ENCODE measurements at regions not wholly inside any gene's neighbourhood (a gene's known extent, or its start where the extent isn't known, plus 50 kb on each side); places are given as distances from the start of the nearest gene placed in this dataset.

DNA sequence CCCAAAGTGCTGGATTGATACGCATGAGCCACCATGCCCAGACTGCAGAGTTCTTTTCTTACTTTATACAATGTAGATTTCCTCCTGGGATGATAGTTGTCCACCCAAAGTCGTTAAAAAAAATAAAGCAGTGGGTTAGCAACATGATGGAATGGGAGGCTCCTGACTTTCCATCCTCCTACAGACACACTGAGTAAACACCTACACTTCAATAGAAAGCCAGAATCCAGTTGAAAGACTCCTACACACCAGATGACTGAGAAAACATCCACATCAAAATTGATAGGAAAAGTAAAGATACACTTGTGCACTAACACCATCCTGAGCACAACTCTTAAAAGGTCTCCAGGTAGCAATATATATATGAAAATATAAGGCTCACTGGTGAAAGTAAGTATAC is 95.0 kb upstream of the TUT7 start:
- Histone ChIP-seq H3K27me3 (ENCODE audit: control insufficient read depth in 2 of 2, insufficient read depth in 2 of 2, low read length in 2 of 2) (no peaks in the 10 kb centered on the region), H2AFZ (ENCODE audit: low read depth, low read length) (no peak overlapping the region), H3K27ac (ENCODE audit: extremely low read depth, low read depth, low read length) (no peak overlapping the region), H3K79me2 (ENCODE audit: control insufficient read depth, insufficient read depth, low read length) (no peaks in the 10 kb centered on the region), H3K9me3 (replicated peaks; ENCODE audit: control insufficient read depth, insufficient read depth, low read depth, low read length) (no peaks in the 10 kb centered on the region), H3K9ac (ENCODE audit: insufficient read depth in 1 of 2, low read depth in 2 of 2, low read length in 2 of 2) (no peak overlapping the region), H3K9me1 (ENCODE audit: control insufficient read depth, insufficient read depth, low read length) (no peaks in the 10 kb centered on the region), H3K36me3 (ENCODE audit: control insufficient read depth, insufficient read depth, low read length) (no peaks in the 10 kb centered on the region), H3K4me2 (ENCODE audit: insufficient read depth, low read length) (no peak overlapping the region), H3K4me3 (no peak overlapping the region), H3K4me1 (replicated peaks in 1 of 2; ENCODE audit: control insufficient read depth in 2 of 2, insufficient read depth in 2 of 2, low read length in 2 of 2) (no peaks in the 10 kb centered on the region), H4K20me1 (replicated peaks; ENCODE audit: control insufficient read depth, insufficient read depth, low read length) (no peaks in the 10 kb centered on the region)
- ChIA-PET CTCF (ENCODE audit: low intra/inter-chr PET ratio) (no interaction called here), POLR2A (no interaction called here)
- BruUV-seq (replicated peaks), result no TSS peak
- DNase-seq (ENCODE audit: extremely low read depth in 1 of 4, low spot score in 3 of 4) (no peak), ATAC-seq (no peak), FAIRE-seq (no peak)
- TF ChIP-seq, protein P1, sequence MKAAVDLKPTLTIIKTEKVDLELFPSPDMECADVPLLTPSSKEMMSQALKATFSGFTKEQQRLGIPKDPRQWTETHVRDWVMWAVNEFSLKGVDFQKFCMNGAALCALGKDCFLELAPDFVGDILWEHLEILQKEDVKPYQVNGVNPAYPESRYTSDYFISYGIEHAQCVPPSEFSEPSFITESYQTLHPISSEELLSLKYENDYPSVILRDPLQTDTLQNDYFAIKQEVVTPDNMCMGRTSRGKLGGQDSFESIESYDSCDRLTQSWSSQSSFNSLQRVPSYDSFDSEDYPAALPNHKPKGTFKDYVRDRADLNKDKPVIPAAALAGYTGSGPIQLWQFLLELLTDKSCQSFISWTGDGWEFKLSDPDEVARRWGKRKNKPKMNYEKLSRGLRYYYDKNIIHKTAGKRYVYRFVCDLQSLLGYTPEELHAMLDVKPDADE (conservative IDR thresholded peaks at IDR 0.05; ENCODE audit: control insufficient read depth, low read depth, low read length), result no peak
- no peak for TF ChIP-seq XRCC5 (IDR thresholded peaks at IDR 0.05; ENCODE audit: low read depth, low read length)
- TF ChIP-seq ZNF436 (CRISPR knock-in tag; IDR thresholded peaks at IDR 0.05), result no peak
- 0% methylated on average over 1 of the region's 2 CpGs for WGBS (ENCODE audit: insufficient coverage, low coverage, missing lambda C conversion rate)
- intact Hi-C loops (cut with micrococcal nuclease), result no loop called here
- in situ Hi-C loops (cut with MboI), result loop anchor here (25.0 kb wide), 1 partner anchor 1213 kb away; no protein-coding TSS in a partner anchor

DNA sequence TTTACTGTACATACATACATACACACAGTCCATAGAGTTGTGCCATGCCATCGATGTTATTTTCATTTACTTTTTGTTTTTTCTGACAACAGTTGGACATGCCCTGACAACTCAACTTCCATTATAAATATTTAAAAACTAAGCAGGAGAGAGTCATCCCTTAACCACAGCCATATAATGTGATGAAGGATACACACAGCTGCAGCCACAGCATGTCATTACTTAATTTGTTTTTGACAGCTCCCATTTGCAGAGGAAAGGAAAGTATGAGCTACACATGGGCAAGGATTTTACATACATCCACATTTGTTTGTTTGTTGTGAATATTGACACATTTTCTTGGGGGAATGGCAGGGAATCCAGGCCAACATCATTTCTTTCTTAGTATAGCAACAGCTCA is 91.5 kb upstream of the TUT7 start:
- 0% methylated on average over 1 of the region's 1 CpG for WGBS (ENCODE audit: insufficient coverage, low coverage, missing lambda C conversion rate)
- H3K4me1 ChIP-seq (replicated peaks in 1 of 2; ENCODE audit: control insufficient read depth in 2 of 2, insufficient read depth in 2 of 2, low read length in 2 of 2), result no peaks in the 10 kb centered on the region
- H3K4me3 ChIP-seq, result no peak overlapping the region
- FAIRE-seq (no peak), ATAC-seq (no peak), DNase-seq (ENCODE audit: extremely low read depth in 1 of 4, low spot score in 3 of 4) (no peak)
- no peaks in the 10 kb centered on the region for H3K9me3 ChIP-seq (replicated peaks; ENCODE audit: control insufficient read depth, insufficient read depth, low read depth, low read length)
- no peak overlapping the region for H2AFZ ChIP-seq (ENCODE audit: low read depth, low read length)
- no peaks in the 10 kb centered on the region for H3K9me1 ChIP-seq (ENCODE audit: control insufficient read depth, insufficient read depth, low read length)
- in situ Hi-C loops (cut with MboI) (loop anchor here (25.0 kb wide), 1 partner anchor 1217 kb away; no protein-coding TSS in a partner anchor), intact Hi-C loops (cut with micrococcal nuclease) (no loop called here)
- no peak overlapping the region for H3K27ac ChIP-seq (ENCODE audit: extremely low read depth, low read depth, low read length)
- H3K79me2 ChIP-seq (ENCODE audit: control insufficient read depth, insufficient read depth, low read length), result no peaks in the 10 kb centered on the region
- H3K36me3 ChIP-seq (ENCODE audit: control insufficient read depth, insufficient read depth, low read length), result no peaks in the 10 kb centered on the region
- BruUV-seq (replicated peaks), result no TSS peak
- H3K9ac ChIP-seq (ENCODE audit: insufficient read depth in 1 of 2, low read depth in 2 of 2, low read length in 2 of 2), result no peak overlapping the region
- no peaks in the 10 kb centered on the region for H4K20me1 ChIP-seq (replicated peaks; ENCODE audit: control insufficient read depth, insufficient read depth, low read length)
- CTCF ChIA-PET (ENCODE audit: low intra/inter-chr PET ratio), result no interaction called here
- TF ChIP-seq, protein P2, sequence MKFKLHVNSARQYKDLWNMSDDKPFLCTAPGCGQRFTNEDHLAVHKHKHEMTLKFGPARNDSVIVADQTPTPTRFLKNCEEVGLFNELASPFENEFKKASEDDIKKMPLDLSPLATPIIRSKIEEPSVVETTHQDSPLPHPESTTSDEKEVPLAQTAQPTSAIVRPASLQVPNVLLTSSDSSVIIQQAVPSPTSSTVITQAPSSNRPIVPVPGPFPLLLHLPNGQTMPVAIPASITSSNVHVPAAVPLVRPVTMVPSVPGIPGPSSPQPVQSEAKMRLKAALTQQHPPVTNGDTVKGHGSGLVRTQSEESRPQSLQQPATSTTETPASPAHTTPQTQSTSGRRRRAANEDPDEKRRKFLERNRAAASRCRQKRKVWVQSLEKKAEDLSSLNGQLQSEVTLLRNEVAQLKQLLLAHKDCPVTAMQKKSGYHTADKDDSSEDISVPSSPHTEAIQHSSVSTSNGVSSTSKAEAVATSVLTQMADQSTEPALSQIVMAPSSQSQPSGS (CRISPR knock-in tag; IDR thresholded peaks at IDR 0.05), result no peak
- TF ChIP-seq CBFA2T3 (IDR thresholded peaks at IDR 0.05) (no peak), MEF2D (tag; conservative IDR thresholded peaks at IDR 0.05; ENCODE audit: low read depth) (no peak), GABPA (tag; conservative IDR thresholded peaks at IDR 0.05; ENCODE audit: low read depth) (no peak), BHLHE40 (IDR thresholded peaks at IDR 0.05; ENCODE audit: low read length) (no peak), BACH1 (tag; IDR thresholded peaks at IDR 0.05) (no peak), NFATC3 (IDR thresholded peaks at IDR 0.05) (no peak), PYGO2 (tag; IDR thresholded peaks at IDR 0.05) (no peak)
- POLR2A ChIA-PET, result no interaction called here
- H3K4me2 ChIP-seq (ENCODE audit: insufficient read depth, low read length), result no peak overlapping the region
- H3K27me3 ChIP-seq (ENCODE audit: control insufficient read depth in 2 of 2, insufficient read depth in 2 of 2, low read length in 2 of 2), result no peaks in the 10 kb centered on the region

Data from K562 (cell line).